ENCODE measurements at regions not wholly inside any gene's neighbourhood (a gene's known extent, or its start where the extent isn't known, plus 50 kb on each side); places are given as distances from the start of the nearest gene placed in this dataset.

DNA sequence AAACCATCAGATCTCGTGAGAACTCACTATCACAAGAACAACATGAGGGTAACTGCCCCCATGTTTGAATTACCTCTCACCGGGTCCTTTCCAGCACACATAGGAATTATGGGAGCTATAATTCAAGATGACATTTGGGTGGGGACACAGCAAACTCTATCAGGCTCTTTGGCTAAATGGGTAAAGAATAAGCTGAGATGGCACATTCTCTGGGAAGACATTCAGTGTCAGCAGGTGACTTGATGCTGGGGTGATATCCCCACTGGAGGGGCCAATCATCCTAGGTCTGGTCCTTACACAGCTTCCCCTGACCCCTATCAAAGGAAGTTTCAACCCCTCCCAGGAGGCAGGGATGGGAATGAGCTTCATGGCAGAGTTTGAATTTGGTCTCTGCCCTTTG lies 664.0 kb upstream of the EEF2KMT start:
- TF ChIP-seq TAF1 (IDR thresholded peaks at IDR 0.05; ENCODE audit: borderline replicate concordance, insufficient read depth, low read length) (no peak), REST (IDR thresholded peaks at IDR 0.05; ENCODE audit: insufficient read depth in 1 of 2, low read depth in 2 of 2, low read length in 2 of 2) (no peak)
